HCT116 (cell line): ENCODE measurements at regions not wholly inside any gene's neighbourhood (a gene's known extent, or its start where the extent isn't known, plus 50 kb on each side); places are given as distances from the start of the nearest gene placed in this dataset.

Experiments used
- ATAC-seq: fragments of 200-7000 bp; cut with Tn5 transposase; 2 replicates; pipeline ENCODE4 v1.9.1; 2020; ENCODE audit warnings: mild to moderate bottlenecking, moderate library complexity
- BruUV-seq: library from RNA; stranded (reverse); fragments of 400-500 nt; replicated peaks from 2 replicates; lab custom pipeline; 2021; lab: Mats Ljungman, UMichigan
- CTCF ChIA-PET: fragments of 300-600 bp; sonication (Branson Sonifier 250); formaldehyde crosslinking; loops from one replicate; lab custom pipeline; 2021; ENCODE audit warnings: antibody characterized with exemption; lab: Charles Lee
- POLR2A ChIA-PET: fragments of 300-600, 350-600 bp; sonication (Branson Sonifier 250); formaldehyde crosslinking; loops from one replicate; lab custom pipeline; 2021; ENCODE audit warnings: antibody characterized with exemption; lab: Charles Lee
- RAD21 ChIA-PET, 2 experiments: fragments of 300-600 bp; sonication (Branson Sonifier 250); formaldehyde crosslinking; loops; one replicate each; lab custom pipeline; 2023; ENCODE audit warnings: low total read pairs in 2 of 2; ENCODE audit not compliant: uncharacterized antibody in 2 of 2, unreplicated experiment in 2 of 2, low non-redundant PET in 1 of 2; lab: Charles Lee
- DNase-seq: peaks from one replicate; pipeline ENCODE4 v3.0.0-alpha.2; 2010; ENCODE audit warnings: low read depth, low spot score
- H2AFZ ChIP-seq: fragments of 200-600 bp; shearing (Covaris generic), sonication (generic); 2 replicates; pipeline ENCODE4 v1.6.1; 2017; ENCODE audit warnings: low read depth, mixed run types, mixed read lengths, antibody characterized with exemption, low read length; ENCODE audit not compliant: poor library complexity, severe bottlenecking
- H3K27ac ChIP-seq: 2 replicates; pipeline ENCODE4 v1.5.1; 2012; ENCODE audit warnings: low read depth, low read length
- H3K27me3 ChIP-seq: fragments of 200-600 bp; sonication (generic); 2 replicates; pipeline ENCODE4 v1.6.1; 2016; ENCODE audit warnings: mixed run types, low read length, mixed read lengths; ENCODE audit not compliant: insufficient read depth
- H3K36me3 ChIP-seq, 2 experiments: fragments of 200-500 bp in 1 of 2; fragments of 200-600 bp in 1 of 2; sonication (Bioruptor generic) in 1 of 2; sonication (generic) in 1 of 2; 2 replicates each; pipeline versions ENCODE4 v1.5.1 to v1.6.1; 2014 to 2016; ENCODE audit warnings: low read length in 2 of 2, inconsistent platforms in 1 of 2, mixed read lengths in 1 of 2, mixed run types in 1 of 2; ENCODE audit not compliant: insufficient read depth in 2 of 2, control insufficient read depth in 1 of 2
- H3K4me1 ChIP-seq, 2 experiments: fragments of 200-600 bp in 1 of 2; sonication (generic) in 1 of 2; 2 replicates each; pipeline versions ENCODE4 v1.5.1 to v1.6.1; 2012 to 2017; ENCODE audit warnings: low read length in 2 of 2, inconsistent platforms in 1 of 2, mild to moderate bottlenecking in 1 of 2, mixed read lengths in 1 of 2, mixed run types in 1 of 2, moderate library complexity in 1 of 2; ENCODE audit not compliant: insufficient read depth in 2 of 2, control insufficient read depth in 1 of 2
- H3K4me2 ChIP-seq: fragments of 200-600 bp; sonication (generic); 2 replicates; pipeline ENCODE4 v1.6.1; 2017; ENCODE audit warnings: mixed run types, low read length, mixed read lengths
- H3K4me3 ChIP-seq, 2 experiments: fragments of 200-600 bp in 1 of 2; sonication (generic) in 1 of 2; replicated peaks in 1 of 2; 2 replicates each; pipeline ENCODE4 v1.5.1; 2011 to 2016; ENCODE audit warnings: low read length in 2 of 2, control low read depth in 1 of 2, low read depth in 1 of 2, mild to moderate bottlenecking in 1 of 2, mixed read lengths in 1 of 2, mixed run types in 1 of 2
- H3K79me2 ChIP-seq: fragments of 200-600 bp; sonication (generic); 2 replicates; pipeline ENCODE4 v1.6.1; 2017; ENCODE audit warnings: mild to moderate bottlenecking, mixed run types, low read length, moderate library complexity, mixed read lengths; ENCODE audit not compliant: insufficient read depth
- H3K9ac ChIP-seq: fragments of 200-600 bp; sonication (generic); 2 replicates; pipeline ENCODE4 v1.6.1; 2016; ENCODE audit warnings: low read length, mixed read lengths
- H3K9me2 ChIP-seq: fragments of 200-600 bp; sonication (generic), shearing (Covaris generic); 2 replicates; pipeline ENCODE4 v1.6.1; 2017; ENCODE audit warnings: mixed run types, mild to moderate bottlenecking, moderate library complexity; ENCODE audit not compliant: insufficient read depth
- H3K9me3 ChIP-seq, 2 experiments: fragments of 200-500 bp in 1 of 2; fragments of 200-600 bp in 1 of 2; sonication (Bioruptor generic) in 1 of 2; sonication (generic) in 1 of 2; 2 replicates each; pipeline ENCODE4 v1.6.1; 2014 to 2017; ENCODE audit warnings: low read length in 2 of 2, mixed read lengths in 2 of 2, inconsistent platforms in 1 of 2, low read depth in 1 of 2, mild to moderate bottlenecking in 1 of 2, mixed run types in 1 of 2, moderate library complexity in 1 of 2; ENCODE audit not compliant: control insufficient read depth in 1 of 2, insufficient read depth in 1 of 2
- H4K20me1 ChIP-seq: fragments of 200-600 bp; sonication (generic), shearing (Covaris generic); 2 replicates; pipeline ENCODE4 v1.6.1; 2017; ENCODE audit warnings: mixed run types, mild to moderate bottlenecking, moderate library complexity; ENCODE audit not compliant: insufficient read depth
- CBX3 ChIP-seq: IDR thresholded peaks from 2 replicates; pipeline ENCODE4 v1.6.1; 2012; ENCODE audit warnings: low read depth
- CEBPB ChIP-seq: IDR thresholded peaks from 2 replicates; pipeline ENCODE4 v1.6.1; 2012; ENCODE audit warnings: low read depth
- EGR1 ChIP-seq: IDR thresholded peaks from 2 replicates; pipeline ENCODE4 v1.6.1; 2012; ENCODE audit warnings: low read depth
- ELF1 ChIP-seq: IDR thresholded peaks from 2 replicates; pipeline ENCODE4 v1.6.1; 2012; ENCODE audit warnings: low read depth, borderline replicate concordance
- EZH2phosphoT487 ChIP-seq: fragments of 200-600 bp; IDR thresholded peaks from 2 replicates; pipeline ENCODE4 v1.6.1; 2018; ENCODE audit warnings: antibody characterized with exemption, borderline replicate concordance
- FOSL1 ChIP-seq: IDR thresholded peaks from 2 replicates; pipeline ENCODE4 v1.6.1; 2012; ENCODE audit warnings: low read depth
- JUND ChIP-seq: IDR thresholded peaks from 2 replicates; pipeline ENCODE4 v1.6.1; 2012
- POLR2AphosphoS5 ChIP-seq: IDR thresholded peaks from 2 replicates; pipeline ENCODE4 v1.6.1; 2011; ENCODE audit warnings: mild to moderate bottlenecking, low read depth, low read length, moderate library complexity
- SRF ChIP-seq: IDR thresholded peaks from 2 replicates; pipeline ENCODE4 v1.6.1; 2012; ENCODE audit warnings: low read depth
- TCF7L2 ChIP-seq: IDR thresholded peaks from 2 replicates; pipeline ENCODE4 v1.7.0; 2011; ENCODE audit warnings: borderline replicate concordance, inconsistent platforms; ENCODE audit not compliant: insufficient read depth, insufficient read length; ENCODE audit errors: extremely low read depth
- YY1 ChIP-seq: IDR thresholded peaks from 2 replicates; pipeline ENCODE4 v1.6.1; 2011; ENCODE audit warnings: low read length, low read depth, moderate library complexity, mild to moderate bottlenecking; ENCODE audit not compliant: insufficient replicate concordance; ENCODE audit errors: extremely low read depth
- ZFX ChIP-seq: fragments of 450-650 bp; IDR thresholded peaks from 2 replicates; pipeline ENCODE4 v1.6.1; 2017
- ZNF274 ChIP-seq: fragments of 200-500 bp; sonication (Bioruptor generic); IDR thresholded peaks from 2 replicates; pipeline ENCODE4 v1.6.1; 2014; ENCODE audit warnings: mild to moderate bottlenecking, low read depth, low read length, inconsistent platforms
- intact Hi-C: fragments of 100-400 bp; cut with micrococcal nuclease; formaldehyde crosslinking; loops from 2 replicates; pipeline ENCODE4 v1.10.0; 2022
- TF ChIP-seq, protein P1 (sequence below): IDR thresholded peaks from 2 replicates; pipeline ENCODE4 v1.6.1; 2012; ENCODE audit warnings: low read depth
- TF ChIP-seq, protein P2 (sequence below): IDR thresholded peaks from 2 replicates; pipeline ENCODE4 v1.6.1; 2011; ENCODE audit warnings: mild to moderate bottlenecking, low read length, moderate library complexity; ENCODE audit not compliant: insufficient replicate concordance; ENCODE audit errors: extremely low read depth
- TF ChIP-seq, protein P3 (sequence below): IDR thresholded peaks from 2 replicates; pipeline ENCODE4 v1.6.1; 2012

DNA sequence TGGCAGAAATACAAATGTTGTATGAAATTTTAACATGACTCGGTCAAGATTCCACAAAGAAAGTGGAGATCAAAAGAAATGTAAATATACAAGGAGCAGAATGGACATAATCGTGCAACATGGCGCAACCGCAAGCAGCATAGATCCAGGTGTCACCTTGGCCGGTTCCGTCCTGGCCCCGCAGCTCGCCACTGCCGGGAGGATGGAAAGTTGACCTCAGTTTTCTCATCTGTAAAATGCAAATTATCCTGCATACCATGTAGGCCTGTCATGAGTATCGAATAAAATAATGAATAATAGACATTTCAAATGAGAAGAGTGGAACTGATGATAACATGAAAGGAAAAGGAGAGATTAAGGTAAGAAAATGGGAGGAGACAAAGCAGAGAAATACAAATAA, 427.3 kb upstream of the SMIM21 start:
- ATAC-seq (no peak), DNase-seq (no peak)
- Histone ChIP-seq H2AFZ (no peak overlapping the region), H3K36me3 (no peaks in the 10 kb centered on the region), H3K9me2 (no peaks in the 10 kb centered on the region), H3K4me2 (no peak overlapping the region), H3K79me2 (no peaks in the 10 kb centered on the region), H3K9ac (no peak overlapping the region), H3K4me3 (no peak overlapping the region), H3K27ac (no peak overlapping the region), H3K9me3 (no peaks in the 10 kb centered on the region), H4K20me1 (no peaks in the 10 kb centered on the region), H3K27me3 (no peaks in the 10 kb centered on the region; the same call in 1 of the 2 replicates), H3K4me1 (no peaks in the 10 kb centered on the region)
- intact Hi-C loops: no loop called here
- no peak for TF ChIP-seq YY1
- TF ChIP-seq ZNF274: no peak
- TF ChIP-seq SRF: no peak
- no peak for TF ChIP-seq EZH2phosphoT487
- TF ChIP-seq, protein P1, sequence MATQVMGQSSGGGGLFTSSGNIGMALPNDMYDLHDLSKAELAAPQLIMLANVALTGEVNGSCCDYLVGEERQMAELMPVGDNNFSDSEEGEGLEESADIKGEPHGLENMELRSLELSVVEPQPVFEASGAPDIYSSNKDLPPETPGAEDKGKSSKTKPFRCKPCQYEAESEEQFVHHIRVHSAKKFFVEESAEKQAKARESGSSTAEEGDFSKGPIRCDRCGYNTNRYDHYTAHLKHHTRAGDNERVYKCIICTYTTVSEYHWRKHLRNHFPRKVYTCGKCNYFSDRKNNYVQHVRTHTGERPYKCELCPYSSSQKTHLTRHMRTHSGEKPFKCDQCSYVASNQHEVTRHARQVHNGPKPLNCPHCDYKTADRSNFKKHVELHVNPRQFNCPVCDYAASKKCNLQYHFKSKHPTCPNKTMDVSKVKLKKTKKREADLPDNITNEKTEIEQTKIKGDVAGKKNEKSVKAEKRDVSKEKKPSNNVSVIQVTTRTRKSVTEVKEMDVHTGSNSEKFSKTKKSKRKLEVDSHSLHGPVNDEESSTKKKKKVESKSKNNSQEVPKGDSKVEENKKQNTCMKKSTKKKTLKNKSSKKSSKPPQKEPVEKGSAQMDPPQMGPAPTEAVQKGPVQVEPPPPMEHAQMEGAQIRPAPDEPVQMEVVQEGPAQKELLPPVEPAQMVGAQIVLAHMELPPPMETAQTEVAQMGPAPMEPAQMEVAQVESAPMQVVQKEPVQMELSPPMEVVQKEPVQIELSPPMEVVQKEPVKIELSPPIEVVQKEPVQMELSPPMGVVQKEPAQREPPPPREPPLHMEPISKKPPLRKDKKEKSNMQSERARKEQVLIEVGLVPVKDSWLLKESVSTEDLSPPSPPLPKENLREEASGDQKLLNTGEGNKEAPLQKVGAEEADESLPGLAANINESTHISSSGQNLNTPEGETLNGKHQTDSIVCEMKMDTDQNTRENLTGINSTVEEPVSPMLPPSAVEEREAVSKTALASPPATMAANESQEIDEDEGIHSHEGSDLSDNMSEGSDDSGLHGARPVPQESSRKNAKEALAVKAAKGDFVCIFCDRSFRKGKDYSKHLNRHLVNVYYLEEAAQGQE: no peak
- no peak for TF ChIP-seq ZFX
- TF ChIP-seq TCF7L2: no peak
- TF ChIP-seq FOSL1: no peak
- no peak for TF ChIP-seq POLR2AphosphoS5
- TF ChIP-seq, protein P2, sequence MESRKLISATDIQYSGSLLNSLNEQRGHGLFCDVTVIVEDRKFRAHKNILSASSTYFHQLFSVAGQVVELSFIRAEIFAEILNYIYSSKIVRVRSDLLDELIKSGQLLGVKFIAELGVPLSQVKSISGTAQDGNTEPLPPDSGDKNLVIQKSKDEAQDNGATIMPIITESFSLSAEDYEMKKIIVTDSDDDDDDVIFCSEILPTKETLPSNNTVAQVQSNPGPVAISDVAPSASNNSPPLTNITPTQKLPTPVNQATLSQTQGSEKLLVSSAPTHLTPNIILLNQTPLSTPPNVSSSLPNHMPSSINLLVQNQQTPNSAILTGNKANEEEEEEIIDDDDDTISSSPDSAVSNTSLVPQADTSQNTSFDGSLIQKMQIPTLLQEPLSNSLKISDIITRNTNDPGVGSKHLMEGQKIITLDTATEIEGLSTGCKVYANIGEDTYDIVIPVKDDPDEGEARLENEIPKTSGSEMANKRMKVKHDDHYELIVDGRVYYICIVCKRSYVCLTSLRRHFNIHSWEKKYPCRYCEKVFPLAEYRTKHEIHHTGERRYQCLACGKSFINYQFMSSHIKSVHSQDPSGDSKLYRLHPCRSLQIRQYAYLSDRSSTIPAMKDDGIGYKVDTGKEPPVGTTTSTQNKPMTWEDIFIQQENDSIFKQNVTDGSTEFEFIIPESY: no peak
- no peak for TF ChIP-seq CEBPB
- TF ChIP-seq, protein P3, sequence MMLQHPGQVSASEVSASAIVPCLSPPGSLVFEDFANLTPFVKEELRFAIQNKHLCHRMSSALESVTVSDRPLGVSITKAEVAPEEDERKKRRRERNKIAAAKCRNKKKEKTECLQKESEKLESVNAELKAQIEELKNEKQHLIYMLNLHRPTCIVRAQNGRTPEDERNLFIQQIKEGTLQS: no peak
- no peak for TF ChIP-seq CBX3
- no peak for TF ChIP-seq JUND
- TF ChIP-seq EGR1: no peak
- no peak for TF ChIP-seq ELF1
- BruUV-seq: no TSS peak
- RAD21 ChIA-PET: no interaction called here
- CTCF ChIA-PET: interaction anchor here (0.6 kb wide), 1 partner anchor 24 kb away, joined by 3 read pairs; no protein-coding TSS in a partner anchor
- POLR2A ChIA-PET: no interaction called here
